ENCODE measurements at regions not wholly inside any gene's neighbourhood (a gene's known extent, or its start where the extent isn't known, plus 50 kb on each side); places are given as distances from the start of the nearest gene placed in this dataset.

- no peak for TF ChIP-seq CTCF (IDR thresholded peaks at IDR 0.05)
- H3K4me3 ChIP-seq (ENCODE audit: low read depth in 1 of 2, low read length in 1 of 2), result no peak overlapping the region
- no peaks in the 10 kb centered on the region for H3K9me3 ChIP-seq
- no peaks in the 10 kb centered on the region for H3K36me3 ChIP-seq
- H3K27me3 ChIP-seq, result no peaks in the 10 kb centered on the region
- no peaks in the 10 kb centered on the region for H3K4me1 ChIP-seq (ENCODE audit: control insufficient read depth in 1 of 2, insufficient read depth in 1 of 2, low read depth in 1 of 2, low read length in 1 of 2)
- no peak overlapping the region for H3K27ac ChIP-seq
Measured at GRCh38 chr14:58697930-58698642, 60.3 kb downstream of the DACT1 start.

- Histone ChIP-seq H3K36me3 (no peaks in the 10 kb centered on the region), H3K4me3 (ENCODE audit: low read depth in 1 of 2, low read length in 1 of 2) (no peak overlapping the region), H3K27me3 (no peaks in the 10 kb centered on the region), H3K4me1 (ENCODE audit: control insufficient read depth in 1 of 2, insufficient read depth in 1 of 2, low read depth in 1 of 2, low read length in 1 of 2) (no peaks in the 10 kb centered on the region), H3K9me3 (no peaks in the 10 kb centered on the region), H3K27ac (no peak overlapping the region)
- no peak for TF ChIP-seq CTCF (IDR thresholded peaks at IDR 0.05)
Measured at GRCh38 chr14:58699681-58700205, 62.0 kb downstream of the DACT1 start.

- Histone ChIP-seq H3K36me3 (no peaks in the 10 kb centered on the region), H3K27me3 (no peaks in the 10 kb centered on the region), H3K27ac (no peak overlapping the region), H3K4me3 (ENCODE audit: low read depth in 1 of 2, low read length in 1 of 2) (no peak overlapping the region), H3K9me3 (no peaks in the 10 kb centered on the region), H3K4me1 (ENCODE audit: control insufficient read depth in 1 of 2, insufficient read depth in 1 of 2, low read depth in 1 of 2, low read length in 1 of 2) (no peaks in the 10 kb centered on the region)
- no peak for TF ChIP-seq CTCF (IDR thresholded peaks at IDR 0.05)
Measured at GRCh38 chr14:58701156-58701555, 63.4 kb downstream of the DACT1 start.

- Histone ChIP-seq H3K4me1 (ENCODE audit: control insufficient read depth in 1 of 2, insufficient read depth in 1 of 2, low read depth in 1 of 2, low read length in 1 of 2) (no peaks in the 10 kb centered on the region), H3K9me3 (no peaks in the 10 kb centered on the region), H3K4me3 (ENCODE audit: low read depth in 1 of 2, low read length in 1 of 2) (no peak overlapping the region), H3K36me3 (no peaks in the 10 kb centered on the region), H3K27ac (no peak overlapping the region), H3K27me3 (no peaks in the 10 kb centered on the region)
- TF ChIP-seq CTCF (IDR thresholded peaks at IDR 0.05), result no peak
Measured at GRCh38 chr14:58701604-58702003, 63.8 kb downstream of the DACT1 start.

- no peaks in the 10 kb centered on the region for H3K27me3 ChIP-seq
- no peak overlapping the region for H3K27ac ChIP-seq
- H3K9me3 ChIP-seq, result no peaks in the 10 kb centered on the region
- H3K4me3 ChIP-seq (ENCODE audit: low read depth in 1 of 2, low read length in 1 of 2), result no peak overlapping the region
- no peaks in the 10 kb centered on the region for H3K36me3 ChIP-seq
- no peak for TF ChIP-seq CTCF (IDR thresholded peaks at IDR 0.05)
- H3K4me1 ChIP-seq (ENCODE audit: control insufficient read depth in 1 of 2, insufficient read depth in 1 of 2, low read depth in 1 of 2, low read length in 1 of 2), result no peaks in the 10 kb centered on the region
Measured at GRCh38 chr14:58702441-58703160, 64.8 kb downstream of the DACT1 start.
